Ovary (tissue), 7 donors: ENCODE measurements at regions not wholly inside any gene's neighbourhood (a gene's known extent, or its start where the extent isn't known, plus 50 kb on each side); places are given as distances from the start of the nearest gene placed in this dataset.

Source experiments
- DNase-seq, 5 donors: peaks; one replicate each; pipeline ENCODE4 v3.0.0-alpha.2; 2019 to 2020
- H3K27ac ChIP-seq, 2 donors: fragments of 200-600 bp; one replicate each; pipeline versions ENCODE4 v1.5.1 to v1.8.0; 2019 to 2022
- H3K27me3 ChIP-seq: fragments of 200-600 bp; one replicate; pipeline ENCODE4 v1.8.0; 2022
- H3K36me3 ChIP-seq: fragments of 200-600 bp; sonication (generic); one replicate; pipeline ENCODE4 v1.5.1; 2019
- H3K4me1 ChIP-seq: one replicate; pipeline ENCODE4 v1.8.1; 2013; ENCODE audit warnings: mild to moderate bottlenecking, moderate library complexity; ENCODE audit not compliant: insufficient read depth
- H3K4me3 ChIP-seq: fragments of 200-600 bp; sonication (generic); one replicate; pipeline ENCODE4 v1.5.1; 2017
- H3K9me3 ChIP-seq, 2 donors: fragments of 200-600 bp in 1 of 2; sonication (generic) in 1 of 2; one replicate each; pipeline versions ENCODE4 v1.5.1 to v1.8.1; 2013 to 2019; ENCODE audit warnings: mild to moderate bottlenecking in 1 of 2, moderate library complexity in 1 of 2
- CTCF ChIP-seq, 3 donors: fragments of 450-650 bp in 2 of 3; fragments of 200-600 bp in 1 of 3; IDR thresholded peaks; one replicate each; pipeline versions ENCODE4 v1.5.1 to v1.8.0; 2016 to 2022; ENCODE audit warnings: antibody characterized with exemption in 3 of 3, mild to moderate bottlenecking in 1 of 3
- EP300 ChIP-seq: sonication (generic); formaldehyde crosslinking; IDR thresholded peaks from one replicate; pipeline ENCODE4 v1.6.1; 2017; ENCODE audit warnings: antibody characterized with exemption
- POLR2A ChIP-seq: fragments of 450-650 bp; IDR thresholded peaks from one replicate; pipeline ENCODE4 v1.6.1; 2017; ENCODE audit warnings: antibody characterized with exemption, mild to moderate bottlenecking, moderate library complexity
- WGBS, 3 donors: extraction: QIAGEN DNeasy Blood & Tissue Kit in 1 of 3; methylation state at CpG; one replicate each; pipeline versions ENCODE4 v1.1.5 to v1.1.7; 2013 to 2017; 5-methylcytosine and 5-hydroxymethylcytosine counted together
- intact Hi-C, 4 donors: fragments of 100-400 bp; cut with DNase I; formaldehyde crosslinking; loops; one replicate each; pipeline versions ENCODE4 v1.11.0 to v1.15.1; 2022 to 2023
- donor health status: DM: no; HTN: no; CAD: no; lungs with moderate emphysema.
- donor health status: DM: no; HTN: no; CAD: no.
- donor health status: Bipolar disorder and iron deficiency.
- donor health status: DM: no; HTN: no; CAD: no.
- donor health status: DM: yes; HTN: yes; CAD: no.

DNA sequence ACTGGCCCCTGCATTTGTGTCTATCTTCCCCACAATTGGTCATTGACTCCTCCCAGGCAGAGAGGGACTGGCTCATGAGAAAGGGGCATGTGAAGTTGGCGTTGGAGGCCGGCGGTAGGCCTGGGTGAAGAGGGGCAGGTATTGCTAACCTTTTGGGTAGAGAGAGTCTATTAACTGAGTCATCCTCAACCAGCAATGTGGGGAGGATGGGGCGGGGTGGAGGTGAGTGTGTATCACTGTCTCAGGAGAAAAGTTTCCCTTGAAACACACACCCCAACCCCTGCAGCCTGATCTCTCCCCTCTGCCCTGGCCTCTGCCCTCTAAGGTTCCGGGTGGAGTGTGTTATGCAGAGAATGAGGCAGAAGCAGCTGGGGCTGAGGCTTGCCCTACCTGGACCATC is 60.1 kb upstream of the PHF21B start:
- intact Hi-C loops = no loop called here
- 83 to 89% (median 87%) methylated on average over 5 of the region's 5 CpGs for WGBS, 3 donors
- no peaks in the 10 kb centered on the region for H3K27me3 ChIP-seq

GRCh38 chr22:45071618-45072017 is 61.8 kb upstream of the PHF21B start:
- Histone ChIP-seq H3K36me3 (no peaks in the 10 kb centered on the region), H3K4me3 (no peak overlapping the region), H3K27me3 (no peaks in the 10 kb centered on the region), H3K4me1 (no peaks in the 10 kb centered on the region), H3K9me3 (no peaks in the 10 kb centered on the region), H3K27ac (no peak overlapping the region)
- no peak for DNase-seq
- TF ChIP-seq POLR2A (no peak), EP300 (no peak), CTCF (IDR thresholded peaks at IDR 0.05) (no peak)
- WGBS, 3 donors = 49 to 68% (median 57%) methylated on average over 9 of the region's 9 CpGs
- intact Hi-C loops = no loop called here

More for the DNA sequence above, 60.1 kb upstream of the PHF21B start:
- H3K36me3 ChIP-seq = no peaks in the 10 kb centered on the region
- TF ChIP-seq CTCF (IDR thresholded peaks at IDR 0.05) (no peak), POLR2A (no peak), EP300 (no peak)
- no peak overlapping the region for H3K27ac ChIP-seq
- H3K4me1 ChIP-seq = no peaks in the 10 kb centered on the region
- no peak overlapping the region for H3K4me3 ChIP-seq
- no peaks in the 10 kb centered on the region for H3K9me3 ChIP-seq
- DNase-seq = no peak

- TF ChIP-seq CTCF (IDR thresholded peaks at IDR 0.05) (no peak), EP300 (no peak), POLR2A (no peak)
- no peaks in the 10 kb centered on the region for H3K27me3 ChIP-seq
Measured at GRCh38 chr22:45072322-45072903, 62.6 kb upstream of the PHF21B start.

DNA sequence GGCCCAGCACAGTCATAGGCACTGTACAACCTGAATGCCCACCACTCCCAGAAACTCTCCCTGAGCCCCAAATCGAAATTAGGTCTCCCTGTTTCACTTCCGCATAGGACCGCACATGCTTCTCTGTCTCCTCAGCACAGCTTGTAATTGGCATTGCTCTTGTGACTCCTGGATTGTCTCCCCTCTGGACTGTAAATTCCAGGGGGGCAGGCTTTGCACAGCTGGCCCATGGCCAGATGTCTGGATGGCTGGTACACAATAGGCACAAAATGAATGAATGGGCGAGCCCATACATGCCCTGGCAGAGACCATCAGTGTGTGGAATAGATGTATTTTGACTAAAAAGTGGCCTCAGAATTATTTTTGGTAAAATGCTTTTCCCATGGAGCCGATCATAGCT is 63.3 kb upstream of the PHF21B start:
- H3K27ac ChIP-seq = no peak overlapping the region
- no peak for DNase-seq
- 81 to 87% (median 86%) methylated on average over 5 of the region's 5 CpGs for WGBS, 3 donors
- no peaks in the 10 kb centered on the region for H3K9me3 ChIP-seq
- no peaks in the 10 kb centered on the region for H3K36me3 ChIP-seq
- TF ChIP-seq EP300 = no peak
- H3K4me3 ChIP-seq = no peak overlapping the region
- no peaks in the 10 kb centered on the region for H3K4me1 ChIP-seq
- no peaks in the 10 kb centered on the region for H3K27me3 ChIP-seq
- intact Hi-C loops = no loop called here

More at GRCh38 chr22:45072322-45072903, 62.6 kb upstream of the PHF21B start:
- WGBS, 3 donors = 13 to 20% (median 16%) methylated on average over 17 of the region's 17 CpGs
- Histone ChIP-seq H3K36me3 (no peaks in the 10 kb centered on the region), H3K4me1 (no peaks in the 10 kb centered on the region), H3K27ac (no peak overlapping the region), H3K9me3 (no peaks in the 10 kb centered on the region), H3K4me3 (no peak overlapping the region)
- DNase-seq = peak in 1 of 5 donors; percentile 40
- intact Hi-C loops = no loop called here

DNA sequence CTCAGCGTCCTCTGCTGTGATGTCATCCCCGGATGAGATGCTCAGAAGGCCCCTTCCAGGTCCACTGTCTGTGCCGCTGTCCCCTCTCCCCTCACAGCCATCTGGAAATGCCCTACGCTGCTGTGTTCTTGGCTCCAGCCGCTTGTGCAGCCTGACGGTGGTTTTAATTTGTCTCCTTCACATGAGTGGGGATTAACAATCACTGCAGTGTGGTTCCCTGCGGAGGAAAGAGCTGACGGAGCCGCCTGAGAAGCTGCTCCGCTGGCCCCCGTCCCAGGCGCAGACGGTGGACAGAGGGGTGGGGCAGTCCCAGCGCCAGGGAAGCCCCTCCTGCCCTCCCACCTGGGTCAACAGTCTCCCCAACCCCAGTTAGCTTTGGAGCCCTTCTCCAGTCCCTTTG is 67.5 kb upstream of the PHF21B start:
- TF ChIP-seq POLR2A = no peak
- no peak for TF ChIP-seq CTCF (IDR thresholded peaks at IDR 0.05)
- TF ChIP-seq EP300 = no peak
- Histone ChIP-seq H3K36me3 (no peaks in the 10 kb centered on the region), H3K4me1 (no peaks in the 10 kb centered on the region), H3K27me3 (no peaks in the 10 kb centered on the region), H3K4me3 (no peak overlapping the region), H3K9me3 (no peaks in the 10 kb centered on the region), H3K27ac (no peak overlapping the region)
- 56 to 66% (median 65%) methylated on average over 13 to 14 of the region's 14 CpGs for WGBS, 3 donors
- DNase-seq = no peak
- intact Hi-C loops = no loop called here
